ENCODE measurements at regions not wholly inside any gene's neighbourhood (a gene's known extent, or its start where the extent isn't known, plus 50 kb on each side); places are given as distances from the start of the nearest gene placed in this dataset.

DNA sequence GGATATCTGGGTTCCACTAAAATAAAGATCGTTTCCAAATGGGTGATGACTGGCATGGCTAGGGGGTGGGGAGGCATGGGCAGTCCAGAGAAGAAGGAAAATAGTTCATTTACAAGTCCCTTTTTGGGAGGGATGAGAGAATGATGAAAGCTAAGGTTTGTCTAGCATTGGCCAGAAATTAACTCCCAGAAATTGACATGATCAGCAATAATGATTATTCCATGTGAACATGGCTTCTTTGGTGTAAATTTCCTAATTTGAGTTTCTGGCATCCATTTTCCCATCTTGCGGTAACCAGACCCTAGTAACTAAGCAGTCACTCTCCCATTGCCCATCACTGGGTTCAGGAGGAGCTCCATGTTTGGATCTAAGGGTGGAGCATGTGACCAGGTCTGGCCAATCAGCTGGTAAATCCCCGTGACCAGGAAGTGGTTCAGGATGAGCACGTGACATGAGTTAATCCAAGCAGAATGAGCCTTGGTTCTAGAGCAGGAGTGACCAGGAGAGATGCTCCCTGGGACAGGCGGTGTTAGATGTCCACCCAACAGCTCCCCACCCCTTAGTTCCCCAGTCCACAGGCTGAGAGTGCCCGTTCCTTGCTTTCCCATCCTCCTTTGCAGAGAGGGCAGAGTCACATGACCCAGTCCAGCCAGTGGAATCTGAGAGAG lies 512.7 kb downstream of the PREX1 start:
- DNase-seq = no peak
- no peak overlapping the region for H3K4me3 ChIP-seq (ENCODE audit: low read length)
- WGBS (ENCODE audit: insufficient coverage, low lambda C conversion rate) = no CpG with 5 or more reads among the region's 6 CpGs

GRCh38 chr20:48313324-48313723 lies 514.5 kb downstream of the PREX1 start:
- whole genome bisulfite sequencing (ENCODE audit: insufficient coverage, low lambda C conversion rate) = no CpG with 5 or more reads among the region's 4 CpGs
- Histone ChIP-seq H3K27ac (ENCODE audit: low read length) (no peak overlapping the region), H3K4me1 (ENCODE audit: control insufficient read depth, insufficient read depth, low read length) (no peaks in the 10 kb centered on the region), H3K36me3 (ENCODE audit: control insufficient read depth, insufficient read depth, low read length) (no peaks in the 10 kb centered on the region), H3K4me3 (ENCODE audit: low read length) (no peak overlapping the region), H3K27me3 (ENCODE audit: control insufficient read depth, insufficient read depth, low read length) (no peaks in the 10 kb centered on the region), H3K9me3 (ENCODE audit: control insufficient read depth, low read depth, low read length) (no peaks in the 10 kb centered on the region)
- DNase-seq = no peak

More for the DNA sequence above, 512.7 kb downstream of the PREX1 start:
- no peak overlapping the region for H3K27ac ChIP-seq (ENCODE audit: low read length)
- no peaks in the 10 kb centered on the region for H3K27me3 ChIP-seq (ENCODE audit: control insufficient read depth, insufficient read depth, low read length)
- no peaks in the 10 kb centered on the region for H3K9me3 ChIP-seq (ENCODE audit: control insufficient read depth, low read depth, low read length)
- no peaks in the 10 kb centered on the region for H3K4me1 ChIP-seq (ENCODE audit: control insufficient read depth, insufficient read depth, low read length)
- H3K36me3 ChIP-seq (ENCODE audit: control insufficient read depth, insufficient read depth, low read length) = no peaks in the 10 kb centered on the region

DNA sequence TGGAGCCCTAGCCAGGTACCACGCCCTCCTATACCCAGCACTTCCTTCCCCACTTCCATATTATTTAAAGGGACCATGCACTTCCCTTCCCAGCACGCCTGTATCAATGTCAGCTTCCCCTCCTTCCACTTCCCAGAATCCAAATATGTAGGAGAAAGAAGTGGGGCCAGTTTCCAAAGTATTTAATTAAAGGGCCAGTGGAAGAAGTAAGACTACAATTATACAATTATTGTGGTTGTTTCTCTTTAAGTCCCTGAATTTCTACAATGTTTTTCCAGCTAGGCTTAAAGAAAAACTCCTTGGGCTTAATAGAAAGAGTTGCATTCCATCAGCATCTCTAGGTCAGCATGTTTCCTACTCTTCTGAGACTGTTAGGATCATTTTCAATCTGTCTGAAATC lies 515.8 kb downstream of the PREX1 start:
- no peak for DNase-seq
- no peaks in the 10 kb centered on the region for H3K4me1 ChIP-seq (ENCODE audit: control insufficient read depth, insufficient read depth, low read length)
- H3K36me3 ChIP-seq (ENCODE audit: control insufficient read depth, insufficient read depth, low read length) = no peaks in the 10 kb centered on the region
- no CpG with 5 or more reads among the region's 2 CpGs for WGBS (ENCODE audit: insufficient coverage, low lambda C conversion rate)
- no peak overlapping the region for H3K27ac ChIP-seq (ENCODE audit: low read length)
- H3K4me3 ChIP-seq (ENCODE audit: low read length) = no peak overlapping the region
- no peaks in the 10 kb centered on the region for H3K27me3 ChIP-seq (ENCODE audit: control insufficient read depth, insufficient read depth, low read length)
- H3K9me3 ChIP-seq (ENCODE audit: control insufficient read depth, low read depth, low read length) = no peaks in the 10 kb centered on the region

DNA sequence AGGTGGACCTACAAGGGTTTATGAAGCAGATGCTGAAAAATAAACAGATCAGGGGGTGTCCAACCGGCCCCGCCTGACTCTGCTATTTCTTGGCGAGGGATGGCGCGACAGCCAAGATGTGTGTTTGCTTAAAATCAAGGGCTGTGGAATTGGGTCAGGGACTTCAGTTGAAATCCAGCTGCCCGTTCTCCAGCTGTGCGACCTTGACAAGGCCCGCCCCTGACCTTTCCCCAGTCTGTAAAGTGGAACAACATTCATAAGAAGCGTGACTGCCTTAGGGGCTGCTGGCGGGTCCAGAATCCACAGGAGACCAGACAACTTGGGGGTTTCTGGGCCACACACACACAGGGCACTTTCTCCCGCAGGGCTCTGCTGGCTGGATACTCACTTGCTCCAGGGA lies 517.5 kb downstream of the PREX1 start:
- H3K4me1 ChIP-seq (ENCODE audit: control insufficient read depth, insufficient read depth, low read length) = no peaks in the 10 kb centered on the region
- H3K27ac ChIP-seq (ENCODE audit: low read length) = no peak overlapping the region
- no peaks in the 10 kb centered on the region for H3K9me3 ChIP-seq (ENCODE audit: control insufficient read depth, low read depth, low read length)
- WGBS (ENCODE audit: insufficient coverage, low lambda C conversion rate) = 60% methylated on average over 2 of the region's 11 CpGs
- H3K4me3 ChIP-seq (ENCODE audit: low read length) = no peak overlapping the region
- no peak for DNase-seq
- no peaks in the 10 kb centered on the region for H3K36me3 ChIP-seq (ENCODE audit: control insufficient read depth, insufficient read depth, low read length)
- no peaks in the 10 kb centered on the region for H3K27me3 ChIP-seq (ENCODE audit: control insufficient read depth, insufficient read depth, low read length)

GRCh38 chr20:48309293-48309692 lies 518.5 kb downstream of the PREX1 start:
- no peaks in the 10 kb centered on the region for H3K36me3 ChIP-seq (ENCODE audit: control insufficient read depth, insufficient read depth, low read length)
- no peak overlapping the region for H3K4me3 ChIP-seq (ENCODE audit: low read length)
- H3K27ac ChIP-seq (ENCODE audit: low read length) = no peak overlapping the region
- H3K27me3 ChIP-seq (ENCODE audit: control insufficient read depth, insufficient read depth, low read length) = peaks cover 2% of the 10 kb centered on the region
- H3K4me1 ChIP-seq (ENCODE audit: control insufficient read depth, insufficient read depth, low read length) = no peaks in the 10 kb centered on the region
- DNase-seq = no peak
- 88% methylated on average over 4 of the region's 5 CpGs for WGBS (ENCODE audit: insufficient coverage, low lambda C conversion rate)
- H3K9me3 ChIP-seq (ENCODE audit: control insufficient read depth, low read depth, low read length) = no peaks in the 10 kb centered on the region

- Histone ChIP-seq H3K4me1 (ENCODE audit: control insufficient read depth, insufficient read depth, low read length) (no peaks in the 10 kb centered on the region), H3K36me3 (ENCODE audit: control insufficient read depth, insufficient read depth, low read length) (no peaks in the 10 kb centered on the region), H3K4me3 (ENCODE audit: low read length) (no peak overlapping the region), H3K9me3 (ENCODE audit: control insufficient read depth, low read depth, low read length) (no peaks in the 10 kb centered on the region), H3K27ac (ENCODE audit: low read length) (no peak overlapping the region), H3K27me3 (ENCODE audit: control insufficient read depth, insufficient read depth, low read length) (peaks cover 2% of the 10 kb centered on the region)
- no peak for DNase-seq
- 40% methylated on average over 1 of the region's 6 CpGs for WGBS (ENCODE audit: insufficient coverage, low lambda C conversion rate)
Observed at GRCh38 chr20:48308882-48309281, 518.9 kb downstream of the PREX1 start.

GRCh38 chr20:48308232-48308781 lies 519.5 kb downstream of the PREX1 start:
- no peak for DNase-seq
- Histone ChIP-seq H3K4me1 (ENCODE audit: control insufficient read depth, insufficient read depth, low read length) (no peaks in the 10 kb centered on the region), H3K27me3 (ENCODE audit: control insufficient read depth, insufficient read depth, low read length) (peaks cover 2% of the 10 kb centered on the region), H3K9me3 (ENCODE audit: control insufficient read depth, low read depth, low read length) (no peaks in the 10 kb centered on the region), H3K36me3 (ENCODE audit: control insufficient read depth, insufficient read depth, low read length) (no peaks in the 10 kb centered on the region), H3K27ac (ENCODE audit: low read length) (no peak overlapping the region), H3K4me3 (ENCODE audit: low read length) (no peak overlapping the region)
- no CpG with 5 or more reads among the region's 4 CpGs for WGBS (ENCODE audit: insufficient coverage, low lambda C conversion rate)

DNA sequence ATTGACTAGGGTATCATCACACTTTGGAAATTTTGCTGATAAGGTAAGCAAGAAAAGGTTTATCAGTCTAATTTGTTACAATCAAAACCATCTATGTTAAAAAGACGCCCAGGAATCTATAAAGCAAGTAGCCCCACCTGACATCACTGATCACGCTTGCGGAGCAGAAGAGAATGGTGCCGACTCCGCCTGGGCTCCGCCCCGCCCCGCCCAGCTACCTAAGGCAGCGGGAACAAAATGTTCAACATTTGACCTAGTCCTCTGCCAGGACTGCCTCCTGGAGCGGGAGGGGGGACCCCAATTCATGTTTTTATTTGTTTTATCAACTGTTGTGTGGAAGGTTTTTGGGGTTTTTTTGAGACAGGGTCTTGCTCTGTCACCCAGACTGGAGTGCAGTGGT lies 520.5 kb downstream of the PREX1 start:
- WGBS (ENCODE audit: insufficient coverage, low lambda C conversion rate) = no CpG with 5 or more reads among the region's 10 CpGs
- no peak for DNase-seq

GRCh38 chr20:48302844-48303542 lies 517.7 kb upstream of the SULF2 start:
- 80% methylated on average over 1 of the region's 4 CpGs for WGBS (ENCODE audit: insufficient coverage, low lambda C conversion rate)
- no peak for DNase-seq
- peaks cover 15% of the 10 kb centered on the region for H3K4me1 ChIP-seq (ENCODE audit: control insufficient read depth, insufficient read depth, low read length)
- H3K27ac ChIP-seq (ENCODE audit: low read length) = no peak overlapping the region
- peaks cover 2% of the 10 kb centered on the region for H3K27me3 ChIP-seq (ENCODE audit: control insufficient read depth, insufficient read depth, low read length)
- no peak overlapping the region for H3K4me3 ChIP-seq (ENCODE audit: low read length)
- H3K9me3 ChIP-seq (ENCODE audit: control insufficient read depth, low read depth, low read length) = no peaks in the 10 kb centered on the region
- H3K36me3 ChIP-seq (ENCODE audit: control insufficient read depth, insufficient read depth, low read length) = no peaks in the 10 kb centered on the region

More for the DNA sequence above, 520.5 kb downstream of the PREX1 start:
- H3K4me3 ChIP-seq (ENCODE audit: low read length) = no peak overlapping the region
- no peaks in the 10 kb centered on the region for H3K36me3 ChIP-seq (ENCODE audit: control insufficient read depth, insufficient read depth, low read length)
- no peaks in the 10 kb centered on the region for H3K4me1 ChIP-seq (ENCODE audit: control insufficient read depth, insufficient read depth, low read length)
- peaks cover 2% of the 10 kb centered on the region for H3K27me3 ChIP-seq (ENCODE audit: control insufficient read depth, insufficient read depth, low read length)
- no peak overlapping the region for H3K27ac ChIP-seq (ENCODE audit: low read length)
- H3K9me3 ChIP-seq (ENCODE audit: control insufficient read depth, low read depth, low read length) = no peaks in the 10 kb centered on the region

- H3K4me1 ChIP-seq (ENCODE audit: control insufficient read depth, insufficient read depth, low read length) = peaks cover 15% of the 10 kb centered on the region
- peaks cover 2% of the 10 kb centered on the region for H3K27me3 ChIP-seq (ENCODE audit: control insufficient read depth, insufficient read depth, low read length)
Observed at GRCh38 chr20:48302149-48302548, 516.9 kb upstream of the SULF2 start.

More at GRCh38 chr20:48302149-48302548, 516.9 kb upstream of the SULF2 start:
- no peak overlapping the region for H3K4me3 ChIP-seq (ENCODE audit: low read length)
- no peaks in the 10 kb centered on the region for H3K36me3 ChIP-seq (ENCODE audit: control insufficient read depth, insufficient read depth, low read length)
- no peak overlapping the region for H3K27ac ChIP-seq (ENCODE audit: low read length)
- DNase-seq = no peak
- no peaks in the 10 kb centered on the region for H3K9me3 ChIP-seq (ENCODE audit: control insufficient read depth, low read depth, low read length)
